ENCODE measurements at regions not wholly inside any gene's neighbourhood (a gene's known extent, or its start where the extent isn't known, plus 50 kb on each side); places are given as distances from the start of the nearest gene placed in this dataset.

DNA sequence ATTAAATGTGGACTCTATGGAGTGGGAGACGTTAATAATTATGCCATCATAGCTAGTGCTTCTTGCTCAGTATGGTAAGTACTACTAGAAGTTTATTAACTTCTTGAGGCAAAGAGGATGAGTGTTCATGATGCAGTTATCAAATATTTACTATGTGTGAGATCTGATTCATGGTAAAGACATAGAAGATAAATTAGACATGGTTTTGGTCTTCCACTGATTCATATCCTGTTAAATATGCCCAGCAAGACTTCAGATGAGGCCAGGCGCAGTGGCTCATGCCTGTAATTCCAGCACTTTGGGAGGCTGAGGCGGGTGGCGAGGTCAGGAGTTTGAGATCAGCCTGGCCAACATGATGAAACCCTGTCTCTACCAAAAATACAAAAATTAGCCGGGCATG, 547.1 kb upstream of the ANKRD30A start:
- peak; percentile 74 for DNase-seq (ENCODE audit: low read depth)
- peaks cover 3% of the 10 kb centered on the region for H3K4me1 ChIP-seq (ENCODE audit: insufficient read depth, low read length)

DNA sequence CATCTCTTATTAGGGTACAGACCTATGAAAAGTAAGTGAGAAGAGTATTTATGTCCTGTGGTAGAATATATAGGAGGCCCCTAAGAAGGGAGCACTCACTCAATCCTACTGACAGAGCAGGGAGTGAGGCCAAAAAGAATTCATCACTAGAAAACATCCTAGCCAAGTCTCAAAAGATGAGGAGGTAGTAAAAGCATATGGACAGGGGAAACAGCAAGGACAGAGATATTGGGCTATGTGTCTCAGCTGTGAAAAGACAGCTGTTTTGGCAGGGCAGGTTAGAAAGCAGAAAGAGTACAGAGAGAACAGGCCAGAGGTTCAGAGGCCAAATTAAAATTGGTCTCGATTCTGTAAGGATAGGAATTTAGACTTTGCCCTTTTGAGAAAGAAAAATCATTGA, 548.3 kb upstream of the ANKRD30A start:
- no peak overlapping the region for H3K4me3 ChIP-seq (ENCODE audit: insufficient read depth, low read depth, low read length)
- no peaks in the 10 kb centered on the region for H3K9me3 ChIP-seq (ENCODE audit: insufficient read depth, low read depth, low read length)
- Mint-ChIP-seq H3K4me1 (ENCODE audit: low read depth, unreplicated experiment) (peaks cover 6% of the 10 kb centered on the region), H3K9me3 (ENCODE audit: unreplicated experiment) (peaks cover 2% of the 10 kb centered on the region), H3K27me3 (ENCODE audit: low read depth, unreplicated experiment) (no peaks in the 10 kb centered on the region), H3K36me3 (ENCODE audit: low read depth, unreplicated experiment) (no peaks in the 10 kb centered on the region), H3K4me3 (ENCODE audit: unreplicated experiment) (no peak overlapping the region), H3K27ac (ENCODE audit: unreplicated experiment) (no peak overlapping the region)
- no peak for TF ChIP-seq EZH2 (IDR thresholded peaks at IDR 0.05; ENCODE audit: insufficient read depth, low read length)
- TF ChIP-seq, protein P1, sequence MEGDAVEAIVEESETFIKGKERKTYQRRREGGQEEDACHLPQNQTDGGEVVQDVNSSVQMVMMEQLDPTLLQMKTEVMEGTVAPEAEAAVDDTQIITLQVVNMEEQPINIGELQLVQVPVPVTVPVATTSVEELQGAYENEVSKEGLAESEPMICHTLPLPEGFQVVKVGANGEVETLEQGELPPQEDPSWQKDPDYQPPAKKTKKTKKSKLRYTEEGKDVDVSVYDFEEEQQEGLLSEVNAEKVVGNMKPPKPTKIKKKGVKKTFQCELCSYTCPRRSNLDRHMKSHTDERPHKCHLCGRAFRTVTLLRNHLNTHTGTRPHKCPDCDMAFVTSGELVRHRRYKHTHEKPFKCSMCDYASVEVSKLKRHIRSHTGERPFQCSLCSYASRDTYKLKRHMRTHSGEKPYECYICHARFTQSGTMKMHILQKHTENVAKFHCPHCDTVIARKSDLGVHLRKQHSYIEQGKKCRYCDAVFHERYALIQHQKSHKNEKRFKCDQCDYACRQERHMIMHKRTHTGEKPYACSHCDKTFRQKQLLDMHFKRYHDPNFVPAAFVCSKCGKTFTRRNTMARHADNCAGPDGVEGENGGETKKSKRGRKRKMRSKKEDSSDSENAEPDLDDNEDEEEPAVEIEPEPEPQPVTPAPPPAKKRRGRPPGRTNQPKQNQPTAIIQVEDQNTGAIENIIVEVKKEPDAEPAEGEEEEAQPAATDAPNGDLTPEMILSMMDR (IDR thresholded peaks at IDR 0.05; ENCODE audit: insufficient read depth, low read depth, low read length) = no peak
- H3K4me2 ChIP-seq (ENCODE audit: low read length) = no peak overlapping the region
- H4K20me1 ChIP-seq (ENCODE audit: insufficient read depth, low read length) = no peaks in the 10 kb centered on the region
- DNase-seq (ENCODE audit: low read depth) (no peak), FAIRE-seq (no peak)
- H3K36me3 ChIP-seq (ENCODE audit: insufficient read depth, low read length) = no peaks in the 10 kb centered on the region
- H2AFZ ChIP-seq (ENCODE audit: low read depth, low read length) = no peak overlapping the region
- peaks cover 3% of the 10 kb centered on the region for H3K4me1 ChIP-seq (ENCODE audit: insufficient read depth, low read length)
- H3K27me3 ChIP-seq (ENCODE audit: insufficient read depth, low read length) = no peaks in the 10 kb centered on the region
- no peaks in the 10 kb centered on the region for H3K79me2 ChIP-seq (ENCODE audit: insufficient read depth, low read length)
- no peak overlapping the region for H3K27ac ChIP-seq (ENCODE audit: low read depth, low read length)
- no peak overlapping the region for H3K9ac ChIP-seq (ENCODE audit: low read length)

More for the DNA sequence above, 547.1 kb upstream of the ANKRD30A start:
- H3K9ac ChIP-seq (ENCODE audit: low read length) = no peak overlapping the region
- H3K36me3 Mint-ChIP-seq (ENCODE audit: low read depth, unreplicated experiment) = no peaks in the 10 kb centered on the region
- H3K79me2 ChIP-seq (ENCODE audit: insufficient read depth, low read length) = no peaks in the 10 kb centered on the region
- peak overlapping the region; percentile 25 for H3K4me2 ChIP-seq (ENCODE audit: low read length)
- H3K27me3 Mint-ChIP-seq (ENCODE audit: low read depth, unreplicated experiment) = no peaks in the 10 kb centered on the region
- H3K9me3 ChIP-seq (ENCODE audit: insufficient read depth, low read depth, low read length) = no peaks in the 10 kb centered on the region
- H3K36me3 ChIP-seq (ENCODE audit: insufficient read depth, low read length) = no peaks in the 10 kb centered on the region
- no peak overlapping the region for H3K4me3 ChIP-seq (ENCODE audit: insufficient read depth, low read depth, low read length)
- FAIRE-seq = peak; percentile 73
- no peak overlapping the region for H3K4me3 Mint-ChIP-seq (ENCODE audit: unreplicated experiment)
- no peaks in the 10 kb centered on the region for H4K20me1 ChIP-seq (ENCODE audit: insufficient read depth, low read length)
- peaks cover 2% of the 10 kb centered on the region for H3K9me3 Mint-ChIP-seq (ENCODE audit: unreplicated experiment)
- TF ChIP-seq EZH2 (IDR thresholded peaks at IDR 0.05; ENCODE audit: insufficient read depth, low read length) = no peak
- TF ChIP-seq, protein P1 (IDR thresholded peaks at IDR 0.05; ENCODE audit: insufficient read depth, low read depth, low read length) = no peak
- H3K27ac ChIP-seq (ENCODE audit: low read depth, low read length) = no peak overlapping the region
- H3K27ac Mint-ChIP-seq (ENCODE audit: unreplicated experiment) = no peak overlapping the region
- no peak overlapping the region for H2AFZ ChIP-seq (ENCODE audit: low read depth, low read length)
- peaks cover 6% of the 10 kb centered on the region for H3K4me1 Mint-ChIP-seq (ENCODE audit: low read depth, unreplicated experiment)
- H3K27me3 ChIP-seq (ENCODE audit: insufficient read depth, low read length) = no peaks in the 10 kb centered on the region

DNA sequence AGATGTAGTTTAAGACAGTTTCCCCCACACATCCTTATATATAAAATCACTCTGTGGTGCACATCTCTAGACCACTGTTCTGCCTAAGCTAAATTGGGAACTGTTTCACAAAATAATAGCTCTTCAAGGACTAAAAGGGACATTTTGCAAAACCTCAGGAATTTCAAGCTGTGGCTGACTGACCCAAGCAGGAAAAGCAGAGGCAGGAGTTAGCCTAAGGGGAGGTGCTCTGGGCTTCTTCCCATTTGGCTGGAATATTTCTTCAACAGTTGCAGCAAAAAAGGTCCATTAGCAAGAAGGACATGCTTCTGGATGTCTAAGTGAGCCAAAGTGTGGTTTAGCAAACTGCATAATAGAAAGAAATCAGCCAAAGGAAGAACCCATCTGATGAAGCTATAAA, 551.2 kb upstream of the ANKRD30A start:
- no peaks in the 10 kb centered on the region for H3K9me3 ChIP-seq (ENCODE audit: insufficient read depth, low read depth, low read length)
- H3K4me1 Mint-ChIP-seq (ENCODE audit: low read depth, unreplicated experiment) = peaks cover 6% of the 10 kb centered on the region
- FAIRE-seq (peak; percentile 92), DNase-seq (ENCODE audit: low read depth) (peak; percentile 49)
- peaks cover 2% of the 10 kb centered on the region for H3K9me3 Mint-ChIP-seq (ENCODE audit: unreplicated experiment)
- no peaks in the 10 kb centered on the region for H3K36me3 ChIP-seq (ENCODE audit: insufficient read depth, low read length)
- no peak overlapping the region for H2AFZ ChIP-seq (ENCODE audit: low read depth, low read length)
- TF ChIP-seq EZH2 (IDR thresholded peaks at IDR 0.05; ENCODE audit: insufficient read depth, low read length) = no peak
- TF ChIP-seq, protein P1 (IDR thresholded peaks at IDR 0.05; ENCODE audit: insufficient read depth, low read depth, low read length) = no peak
- H3K27me3 ChIP-seq (ENCODE audit: insufficient read depth, low read length) = no peaks in the 10 kb centered on the region
- H3K4me2 ChIP-seq (ENCODE audit: low read length) = no peak overlapping the region
- H3K9ac ChIP-seq (ENCODE audit: low read length) = no peak overlapping the region
- no peak overlapping the region for H3K4me3 Mint-ChIP-seq (ENCODE audit: unreplicated experiment)
- peaks cover 3% of the 10 kb centered on the region for H3K4me1 ChIP-seq (ENCODE audit: insufficient read depth, low read length)
- no peak overlapping the region for H3K27ac ChIP-seq (ENCODE audit: low read depth, low read length)
- H3K27me3 Mint-ChIP-seq (ENCODE audit: low read depth, unreplicated experiment) = no peaks in the 10 kb centered on the region
- no peak overlapping the region for H3K4me3 ChIP-seq (ENCODE audit: insufficient read depth, low read depth, low read length)
- no peaks in the 10 kb centered on the region for H4K20me1 ChIP-seq (ENCODE audit: insufficient read depth, low read length)
- H3K79me2 ChIP-seq (ENCODE audit: insufficient read depth, low read length) = no peaks in the 10 kb centered on the region
- H3K36me3 Mint-ChIP-seq (ENCODE audit: low read depth, unreplicated experiment) = no peaks in the 10 kb centered on the region
- no peak overlapping the region for H3K27ac Mint-ChIP-seq (ENCODE audit: unreplicated experiment)

Measured in astrocyte (in vitro differentiated cells and primary cell).